ENCODE measurements at regions not wholly inside any gene's neighbourhood (a gene's known extent, or its start where the extent isn't known, plus 50 kb on each side); places are given as distances from the start of the nearest gene placed in this dataset.

DNA sequence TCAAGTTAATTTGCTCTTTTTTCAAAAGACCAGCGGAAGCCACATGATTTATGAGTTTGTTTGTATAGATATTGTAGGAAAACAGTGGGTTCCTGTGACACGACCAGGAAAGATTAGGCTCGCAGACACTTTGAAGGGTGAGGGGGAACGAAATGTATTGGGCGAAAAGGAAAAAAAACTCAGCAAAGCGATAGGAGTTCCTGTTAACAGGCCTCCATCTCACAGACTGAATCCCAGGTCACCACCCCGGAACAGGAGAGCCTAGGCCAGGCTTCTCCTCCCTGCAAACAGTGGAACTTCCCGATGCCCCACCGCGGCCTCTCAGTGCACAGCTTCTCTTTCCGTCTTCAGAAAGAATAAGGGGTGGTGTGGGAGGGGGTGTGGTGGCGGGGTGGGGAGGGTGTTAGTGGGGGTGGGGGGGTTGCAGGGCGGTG, 181.8 kb upstream of the GPRIN3 start:
- CTCF ChIA-PET (ENCODE audit: low intra/inter-chr PET ratio), result no interaction called here
- H3K79me2 ChIP-seq (ENCODE audit: control insufficient read depth, insufficient read depth, low read length), result no peaks in the 10 kb centered on the region
- FAIRE-seq, result no peak
- no peak for TF ChIP-seq ILK (tag; IDR thresholded peaks at IDR 0.05; ENCODE audit: borderline replicate concordance, low read depth)
- TF ChIP-seq, protein P1, sequence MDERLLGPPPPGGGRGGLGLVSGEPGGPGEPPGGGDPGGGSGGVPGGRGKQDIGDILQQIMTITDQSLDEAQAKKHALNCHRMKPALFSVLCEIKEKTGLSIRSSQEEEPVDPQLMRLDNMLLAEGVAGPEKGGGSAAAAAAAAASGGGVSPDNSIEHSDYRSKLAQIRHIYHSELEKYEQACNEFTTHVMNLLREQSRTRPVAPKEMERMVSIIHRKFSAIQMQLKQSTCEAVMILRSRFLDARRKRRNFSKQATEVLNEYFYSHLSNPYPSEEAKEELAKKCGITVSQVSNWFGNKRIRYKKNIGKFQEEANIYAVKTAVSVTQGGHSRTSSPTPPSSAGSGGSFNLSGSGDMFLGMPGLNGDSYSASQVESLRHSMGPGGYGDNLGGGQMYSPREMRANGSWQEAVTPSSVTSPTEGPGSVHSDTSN (CRISPR knock-in tag; IDR thresholded peaks at IDR 0.05; ENCODE audit: low read depth), result no peak
- TF ChIP-seq, protein P1 (tag; conservative IDR thresholded peaks at IDR 0.05; ENCODE audit: low read depth), result peak; percentile 74
- no peak for TF ChIP-seq ZNF146 (CRISPR knock-in tag; IDR thresholded peaks at IDR 0.05; ENCODE audit: unreplicated experiment)
- TF ChIP-seq, protein P2, sequence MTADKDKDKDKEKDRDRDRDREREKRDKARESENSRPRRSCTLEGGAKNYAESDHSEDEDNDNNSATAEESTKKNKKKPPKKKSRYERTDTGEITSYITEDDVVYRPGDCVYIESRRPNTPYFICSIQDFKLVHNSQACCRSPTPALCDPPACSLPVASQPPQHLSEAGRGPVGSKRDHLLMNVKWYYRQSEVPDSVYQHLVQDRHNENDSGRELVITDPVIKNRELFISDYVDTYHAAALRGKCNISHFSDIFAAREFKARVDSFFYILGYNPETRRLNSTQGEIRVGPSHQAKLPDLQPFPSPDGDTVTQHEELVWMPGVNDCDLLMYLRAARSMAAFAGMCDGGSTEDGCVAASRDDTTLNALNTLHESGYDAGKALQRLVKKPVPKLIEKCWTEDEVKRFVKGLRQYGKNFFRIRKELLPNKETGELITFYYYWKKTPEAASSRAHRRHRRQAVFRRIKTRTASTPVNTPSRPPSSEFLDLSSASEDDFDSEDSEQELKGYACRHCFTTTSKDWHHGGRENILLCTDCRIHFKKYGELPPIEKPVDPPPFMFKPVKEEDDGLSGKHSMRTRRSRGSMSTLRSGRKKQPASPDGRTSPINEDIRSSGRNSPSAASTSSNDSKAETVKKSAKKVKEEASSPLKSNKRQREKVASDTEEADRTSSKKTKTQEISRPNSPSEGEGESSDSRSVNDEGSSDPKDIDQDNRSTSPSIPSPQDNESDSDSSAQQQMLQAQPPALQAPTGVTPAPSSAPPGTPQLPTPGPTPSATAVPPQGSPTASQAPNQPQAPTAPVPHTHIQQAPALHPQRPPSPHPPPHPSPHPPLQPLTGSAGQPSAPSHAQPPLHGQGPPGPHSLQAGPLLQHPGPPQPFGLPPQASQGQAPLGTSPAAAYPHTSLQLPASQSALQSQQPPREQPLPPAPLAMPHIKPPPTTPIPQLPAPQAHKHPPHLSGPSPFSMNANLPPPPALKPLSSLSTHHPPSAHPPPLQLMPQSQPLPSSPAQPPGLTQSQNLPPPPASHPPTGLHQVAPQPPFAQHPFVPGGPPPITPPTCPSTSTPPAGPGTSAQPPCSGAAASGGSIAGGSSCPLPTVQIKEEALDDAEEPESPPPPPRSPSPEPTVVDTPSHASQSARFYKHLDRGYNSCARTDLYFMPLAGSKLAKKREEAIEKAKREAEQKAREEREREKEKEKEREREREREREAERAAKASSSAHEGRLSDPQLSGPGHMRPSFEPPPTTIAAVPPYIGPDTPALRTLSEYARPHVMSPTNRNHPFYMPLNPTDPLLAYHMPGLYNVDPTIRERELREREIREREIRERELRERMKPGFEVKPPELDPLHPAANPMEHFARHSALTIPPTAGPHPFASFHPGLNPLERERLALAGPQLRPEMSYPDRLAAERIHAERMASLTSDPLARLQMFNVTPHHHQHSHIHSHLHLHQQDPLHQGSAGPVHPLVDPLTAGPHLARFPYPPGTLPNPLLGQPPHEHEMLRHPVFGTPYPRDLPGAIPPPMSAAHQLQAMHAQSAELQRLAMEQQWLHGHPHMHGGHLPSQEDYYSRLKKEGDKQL (CRISPR knock-in tag; IDR thresholded peaks at IDR 0.05; ENCODE audit: borderline replicate concordance), result no peak
- no peak for TF ChIP-seq CREB1 (IDR thresholded peaks at IDR 0.05)
- TF ChIP-seq CREB1 (CRISPR knock-in tag; IDR thresholded peaks at IDR 0.05), result no peak

More for the DNA sequence above, 181.8 kb upstream of the GPRIN3 start:
- no peaks in the 10 kb centered on the region for H3K9me3 ChIP-seq (replicated peaks; ENCODE audit: control insufficient read depth, insufficient read depth, low read depth, low read length)
- H3K36me3 ChIP-seq (ENCODE audit: control insufficient read depth, insufficient read depth, low read length), result no peaks in the 10 kb centered on the region
- peak overlapping the region; percentile 25; the same call in 1 of the 3 replicates for H3K27ac ChIP-seq (ENCODE audit: extremely low read depth, low read depth, low read length)
- in situ Hi-C loops (cut with MboI) (no loop called here), intact Hi-C loops (cut with micrococcal nuclease) (no loop called here)
- 0% methylated on average over 9 of the region's 13 CpGs for WGBS (ENCODE audit: insufficient coverage, low coverage, missing lambda C conversion rate)
- no peaks in the 10 kb centered on the region for H3K9me1 ChIP-seq (ENCODE audit: control insufficient read depth, insufficient read depth, low read length)
- H3K27me3 ChIP-seq (ENCODE audit: control insufficient read depth in 2 of 2, insufficient read depth in 2 of 2, low read length in 2 of 2), result no peaks in the 10 kb centered on the region
- ATAC-seq, result peak; percentile 66
- DNase-seq (ENCODE audit: extremely low read depth in 1 of 4, low spot score in 3 of 4), result peak in 1 of 4 experiments; percentile 18
- no peaks in the 10 kb centered on the region for H4K20me1 ChIP-seq (replicated peaks; ENCODE audit: control insufficient read depth, insufficient read depth, low read length)
- POLR2A ChIA-PET, result no interaction called here
- no peak overlapping the region for H3K4me3 ChIP-seq
- H2AFZ ChIP-seq (ENCODE audit: low read depth, low read length), result peak overlapping the region; percentile 25; the same call in 1 of the 2 replicates
- H3K4me1 ChIP-seq (replicated peaks in 1 of 2; ENCODE audit: control insufficient read depth in 2 of 2, insufficient read depth in 2 of 2, low read length in 2 of 2), result no peaks in the 10 kb centered on the region
- no peak overlapping the region for H3K4me2 ChIP-seq (ENCODE audit: insufficient read depth, low read length)
- H3K9ac ChIP-seq (ENCODE audit: insufficient read depth in 1 of 2, low read depth in 2 of 2, low read length in 2 of 2), result no peak overlapping the region
- BruUV-seq (replicated peaks), result no TSS peak
